KBM-7 (cell line): ENCODE measurements at regions not wholly inside any gene's neighbourhood (a gene's known extent, or its start where the extent isn't known, plus 50 kb on each side); places are given as distances from the start of the nearest gene placed in this dataset.
A peak's percentile ranks its signal among the peaks of the same experiment; 100 is the strongest.

Source experiments
- DNase-seq: peaks from one replicate; pipeline ENCODE4 v3.0.0-alpha.2; 2015
- in situ Hi-C: fragments of 300-500 bp; cut with MboI; formaldehyde crosslinking; loops from 2 replicates; pipeline ENCODE4 v1.14.3; 2020; ENCODE audit warnings: low sequenced_read_pairs, low pct_unique_long_range_greater_than_20kb, mixed read lengths

GRCh38 chrX:10104958-10105658, 51.7 kb upstream of the CLCN4 start:
- in situ Hi-C loops = loop anchor here (5.0 to 25.0 kb wide), 2 partner anchors 98 to 218 kb away; no protein-coding TSS in a partner anchor
- DNase-seq = no peak

GRCh38 chrX:10106806-10107205, 50.0 kb upstream of the CLCN4 start:
- in situ Hi-C loops = loop anchor here (5.0 to 25.0 kb wide), 2 partner anchors 100 to 220 kb away; no protein-coding TSS in a partner anchor
- DNase-seq = peak; percentile 75
